Astrocyte of the spinal cord (primary cell): ENCODE measurements at regions not wholly inside any gene's neighbourhood (a gene's known extent, or its start where the extent isn't known, plus 50 kb on each side); places are given as distances from the start of the nearest gene placed in this dataset.

Source experiments
- DNase-seq: peaks from one replicate; pipeline ENCODE4 v3.0.0; 2011; ENCODE audit warnings: low read depth, low spot score
- H3K4me3 ChIP-seq: 2 replicates; pipeline ENCODE4 v1.5.1; 2011; ENCODE audit warnings: low read depth, mild to moderate bottlenecking, low read length, moderate library complexity
- CTCF ChIP-seq: IDR thresholded peaks from 2 replicates; pipeline ENCODE4 v1.5.1; 2012; ENCODE audit warnings: low read depth, mild to moderate bottlenecking, low read length, inconsistent platforms
- in situ Hi-C: cut with HindIII; loops from 2 replicates; pipeline ENCODE4 v1.10.0; 2017; ENCODE audit warnings: low sequenced_read_pairs

GRCh38 chr5:109249126-109249525, 160.6 kb downstream of the PJA2 start:
- TF ChIP-seq CTCF, result no peak
- in situ Hi-C loops, result no loop called here
- DNase-seq, result no peak
- no peak overlapping the region for H3K4me3 ChIP-seq

DNA sequence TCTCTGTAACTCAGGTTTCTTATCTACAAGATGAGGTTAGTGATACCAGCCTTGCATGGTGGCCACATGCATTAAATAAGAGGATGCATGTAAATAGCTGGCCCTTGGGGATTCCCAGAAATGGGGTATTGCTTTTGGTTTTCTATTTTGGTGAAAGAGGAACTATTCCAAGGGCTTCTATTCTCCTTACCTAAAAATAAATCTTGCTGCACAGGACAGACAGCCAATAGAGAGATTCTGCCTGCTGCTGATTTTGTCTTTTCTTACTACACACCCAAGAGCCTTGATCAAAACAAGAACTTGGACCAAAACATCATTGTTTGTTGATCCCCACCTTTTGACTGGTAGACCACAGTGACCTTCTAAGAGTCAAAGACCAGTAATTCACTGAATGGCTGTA, 161.8 kb downstream of the PJA2 start:
- DNase-seq, result no peak
- no peak for TF ChIP-seq CTCF
- in situ Hi-C loops, result no loop called here
- H3K4me3 ChIP-seq, result no peak overlapping the region

DNA sequence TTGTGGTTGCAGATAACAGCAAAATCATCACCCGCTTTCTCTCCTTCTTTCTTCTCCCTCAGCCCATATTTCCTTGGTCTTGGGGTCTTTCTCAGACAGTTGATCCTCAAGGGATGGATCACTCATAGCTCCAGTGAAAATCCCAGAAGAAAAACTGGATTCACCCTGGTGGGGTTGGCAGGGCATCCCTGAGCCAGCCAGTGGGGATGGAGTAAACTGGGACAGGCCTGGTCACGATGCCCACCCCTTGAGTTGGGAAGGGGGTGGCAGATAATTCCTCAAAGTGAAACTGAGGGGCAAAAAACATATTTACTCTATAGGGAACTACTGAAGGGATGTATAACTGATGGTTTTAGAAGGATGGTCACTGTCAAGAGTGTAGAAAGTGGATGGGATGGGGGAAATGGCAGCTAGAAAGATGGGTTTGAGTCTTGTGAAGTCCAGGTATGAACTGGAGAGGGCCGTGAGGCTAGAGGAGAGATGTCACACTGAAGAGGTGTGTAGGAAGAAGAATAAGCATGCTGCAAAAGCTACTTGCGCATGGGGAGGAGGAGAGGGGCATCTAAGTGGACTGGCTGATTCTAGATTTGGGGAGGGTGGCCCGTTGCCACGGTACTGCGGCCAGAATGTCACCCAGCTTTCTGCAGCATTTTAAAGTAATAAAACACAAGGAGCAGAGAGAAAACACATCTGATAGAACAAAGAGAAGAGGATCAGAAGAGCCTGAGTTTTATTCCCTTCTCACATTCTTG, 162.8 kb downstream of the PJA2 start:
- no peak for TF ChIP-seq CTCF
- no peak for DNase-seq
- in situ Hi-C loops, result no loop called here
- no peak overlapping the region for H3K4me3 ChIP-seq
